Vagina (tissue), 2 donors: ENCODE measurements at regions not wholly inside any gene's neighbourhood (a gene's known extent, or its start where the extent isn't known, plus 50 kb on each side); places are given as distances from the start of the nearest gene placed in this dataset.

Source experiments
- CTCF ChIP-seq, 3 experiments: fragments of 450-650 bp in 2 of 3; fragments of 200-600 bp in 1 of 3; sonication (generic) in 1 of 3; IDR thresholded peaks; one replicate each; pipeline ENCODE4 v1.5.1; 2017 to 2019; ENCODE audit warnings: antibody characterized with exemption in 3 of 3, mild to moderate bottlenecking in 2 of 3, moderate library complexity in 2 of 3
- POLR2AphosphoS5 ChIP-seq, 2 donors: sonication (generic); formaldehyde crosslinking; IDR thresholded peaks; one replicate each; pipeline ENCODE4 v1.9.0; 2017; ENCODE audit warnings: antibody characterized with exemption in 2 of 2, mild to moderate bottlenecking in 2 of 2, low read depth in 1 of 2; ENCODE audit not compliant: insufficient read depth in 1 of 2

DNA sequence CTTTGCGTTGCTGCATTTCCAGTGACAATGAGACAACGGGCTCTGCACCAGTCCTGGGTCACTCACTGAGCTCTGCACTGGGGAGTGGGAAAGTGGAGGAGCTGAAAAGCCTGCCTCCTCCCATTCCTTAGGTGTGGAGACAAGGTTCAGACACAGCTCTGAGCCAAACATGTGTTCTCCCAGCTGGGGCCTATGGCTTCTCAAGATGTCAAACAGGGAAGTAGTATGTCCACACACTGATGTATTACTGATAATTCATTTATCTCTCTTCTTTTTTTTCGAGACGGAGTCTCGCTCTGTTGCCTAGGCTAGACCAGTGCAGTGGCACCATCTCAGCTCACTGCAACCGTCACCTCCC lies 90.2 kb upstream of the SLC4A7 start:
- TF ChIP-seq POLR2AphosphoS5 (IDR thresholded peaks at IDR 0.05; ENCODE audit: insufficient read depth in 1 of 2, low read depth in 1 of 2) (no peak), CTCF (IDR thresholded peaks at IDR 0.05) (no peak)
